Stimulated activated CD4-positive, alpha-beta T cell treated with anti-CD3 and anti-CD28 coated beads, Interleukin-1b, Interleukin-23, amount 100 ng/mL, for 24 hours (primary cell): ENCODE measurements at regions not wholly inside any gene's neighbourhood (a gene's known extent, or its start where the extent isn't known, plus 50 kb on each side); places are given as distances from the start of the nearest gene placed in this dataset.
"Not testable (repeated sequence)": the region's sequence is repeated elsewhere in the genome, so short reads cannot be mapped to it uniquely, and the experiment has no call there.

Source experiments
- DNase-seq, 4 experiments: peaks; one replicate each; pipeline ENCODE4 v3.0.0-alpha.2; 2020; ENCODE audit warnings: low read depth in 4 of 4, low spot score in 1 of 4

- DNase-seq: no peak
Observed at GRCh38 chr15:95169541-95170459, 938.4 kb downstream of the MCTP2 start.

- DNase-seq: no peak
Observed at GRCh38 chr15:95170561-95171380, 939.4 kb downstream of the MCTP2 start.

GRCh38 chr15:95171564-95171963 is 940.2 kb downstream of the MCTP2 start:
- DNase-seq: no peak

- no peak for DNase-seq
Observed at GRCh38 chr15:95174301-95175259, 943.2 kb downstream of the MCTP2 start.

- no peak for DNase-seq
Observed at GRCh38 chr15:95175914-95176658, 944.7 kb downstream of the MCTP2 start.

- no peak for DNase-seq
Observed at GRCh38 chr15:95176794-95177577, 945.6 kb downstream of the MCTP2 start.

GRCh38 chr15:95180530-95180929 is 949.2 kb downstream of the MCTP2 start:
- DNase-seq: no peak

GRCh38 chr15:95182091-95182490 is 950.7 kb downstream of the MCTP2 start:
- DNase-seq: no peak

GRCh38 chr15:95192923-95193322 is 961.6 kb downstream of the MCTP2 start:
- no peak for DNase-seq

- DNase-seq: no peak
Observed at GRCh38 chr15:95194746-95195145, 963.4 kb downstream of the MCTP2 start.

- no peak for DNase-seq
Observed at GRCh38 chr15:95196176-95196915, 965.0 kb downstream of the MCTP2 start.

GRCh38 chr15:95202569-95203349 is 971.4 kb downstream of the MCTP2 start:
- no peak for DNase-seq

GRCh38 chr15:95205077-95205476 is 973.7 kb downstream of the MCTP2 start:
- DNase-seq: no peak

GRCh38 chr15:95205830-95206229 is 974.5 kb downstream of the MCTP2 start:
- not testable (repeated sequence) for DNase-seq

- no peak for DNase-seq
Observed at GRCh38 chr15:95208071-95208470, 976.7 kb downstream of the MCTP2 start.

GRCh38 chr15:95208988-95209387 is 977.6 kb downstream of the MCTP2 start:
- no peak for DNase-seq

- DNase-seq: no peak
Observed at GRCh38 chr15:95210436-95210981, 979.1 kb downstream of the MCTP2 start.

- DNase-seq: no peak
Observed at GRCh38 chr15:95215017-95215416, 983.7 kb downstream of the MCTP2 start.
